HG02943 (cell line): ENCODE measurements at regions not wholly inside any gene's neighbourhood (a gene's known extent, or its start where the extent isn't known, plus 50 kb on each side); places are given as distances from the start of the nearest gene placed in this dataset.

ENCODE experiments used
- ATAC-seq: cut with Tn5 transposase; IDR thresholded peaks from one replicate; pipeline ENCODE4 v1.9.1; 2021; ENCODE audit warnings: mild to moderate bottlenecking, low read depth, moderate library complexity; ENCODE audit not compliant: unreplicated experiment

GRCh38 chr13:74193391-74193790 is 59.2 kb upstream of the KLF12 start:
- ATAC-seq: no peak

- ATAC-seq: no peak
These were observed 57.2 kb upstream of the KLF12 start for GRCh38 chr13:74191410-74191809.

- no peak for ATAC-seq
These were observed 56.8 kb upstream of the KLF12 start for GRCh38 chr13:74190999-74191398.

GRCh38 chr13:74187564-74187963 is 53.4 kb upstream of the KLF12 start:
- no peak for ATAC-seq

GRCh38 chr13:74184283-74184682 is 50.1 kb upstream of the KLF12 start:
- ATAC-seq: no peak
